RCC 7860 (cell line): ENCODE measurements at regions not wholly inside any gene's neighbourhood (a gene's known extent, or its start where the extent isn't known, plus 50 kb on each side); places are given as distances from the start of the nearest gene placed in this dataset.

Experiments
- DNase-seq: peaks from one replicate; pipeline ENCODE4 v3.0.0-alpha.2; 2015; ENCODE audit warnings: low spot score
- FAIRE-seq: peaks from 2 replicates; lab custom pipeline; 2012; peaks lifted over from hg19 to GRCh38; lab: Jason Lieb, UNC

GRCh38 chr1:55512466-55512865 lies 297.3 kb upstream of the USP24 start:
- FAIRE-seq = no peak
- no peak for DNase-seq

GRCh38 chr1:55507578-55507931 lies 292.4 kb upstream of the USP24 start:
- FAIRE-seq = no peak
- no peak for DNase-seq

- FAIRE-seq = no peak
- DNase-seq = no peak
Observed at GRCh38 chr1:55506740-55507577, 291.8 kb upstream of the USP24 start.

GRCh38 chr1:55505326-55505725 lies 290.2 kb upstream of the USP24 start:
- no peak for FAIRE-seq
- DNase-seq = no peak

- FAIRE-seq = no peak
- no peak for DNase-seq
Observed at GRCh38 chr1:55504306-55504731, 289.2 kb upstream of the USP24 start.

GRCh38 chr1:55503663-55504305 lies 288.6 kb upstream of the USP24 start:
- DNase-seq = no peak
- no peak for FAIRE-seq

GRCh38 chr1:55500601-55501000 lies 285.4 kb upstream of the USP24 start:
- no peak for FAIRE-seq
- no peak for DNase-seq

GRCh38 chr1:55490547-55490946 lies 275.4 kb upstream of the USP24 start:
- FAIRE-seq (no peak), DNase-seq (peak; percentile 39)

- no peak for FAIRE-seq
- DNase-seq = no peak
Observed at GRCh38 chr1:55484173-55484572, 269.0 kb upstream of the USP24 start.

GRCh38 chr1:55483523-55483922 lies 268.4 kb upstream of the USP24 start:
- FAIRE-seq (no peak), DNase-seq (no peak)

- DNase-seq (no peak), FAIRE-seq (no peak)
Observed at GRCh38 chr1:55481634-55482033, 266.5 kb upstream of the USP24 start.

- DNase-seq (no peak), FAIRE-seq (peak; percentile 64)
Observed at GRCh38 chr1:55480029-55480795, 265.0 kb upstream of the USP24 start.

- FAIRE-seq (no peak), DNase-seq (peak; percentile 37)
Observed at GRCh38 chr1:55478742-55479141, 263.6 kb upstream of the USP24 start.

- DNase-seq (no peak), FAIRE-seq (no peak)
Observed at GRCh38 chr1:55477953-55478352, 262.8 kb upstream of the USP24 start.

GRCh38 chr1:55476445-55477015 lies 261.4 kb upstream of the USP24 start:
- no peak for FAIRE-seq
- DNase-seq = no peak

- FAIRE-seq (no peak), DNase-seq (peak; percentile 28)
Observed at GRCh38 chr1:55474168-55474786, 259.1 kb upstream of the USP24 start.

GRCh38 chr1:55473661-55474060 lies 258.5 kb upstream of the USP24 start:
- DNase-seq (no peak), FAIRE-seq (no peak)

GRCh38 chr1:55472784-55473183 lies 257.6 kb upstream of the USP24 start:
- DNase-seq = peak; percentile 40
- peak; percentile 90 for FAIRE-seq

- FAIRE-seq = no peak
Observed at GRCh38 chr1:55472115-55472514, 257.0 kb upstream of the USP24 start.

GRCh38 chr1:55468142-55468795 lies 253.1 kb upstream of the USP24 start:
- FAIRE-seq = no peak
- DNase-seq = no peak

More at GRCh38 chr1:55472115-55472514, 257.0 kb upstream of the USP24 start:
- no peak for DNase-seq
